22Rv1 (cell line): ENCODE measurements at regions not wholly inside any gene's neighbourhood (a gene's known extent, or its start where the extent isn't known, plus 50 kb on each side); places are given as distances from the start of the nearest gene placed in this dataset.

Experiments used
- ZFX ChIP-seq: fragments of 450-650 bp; IDR thresholded peaks from 2 replicates; pipeline ENCODE4 v1.6.1; 2017; ENCODE audit warnings: antibody characterized with exemption, borderline replicate concordance
- TF ChIP-seq, protein P1 (sequence below): fragments of 450-650 bp; IDR thresholded peaks from 2 replicates; pipeline ENCODE4 v1.5.1; 2017; ENCODE audit warnings: mild to moderate bottlenecking

DNA sequence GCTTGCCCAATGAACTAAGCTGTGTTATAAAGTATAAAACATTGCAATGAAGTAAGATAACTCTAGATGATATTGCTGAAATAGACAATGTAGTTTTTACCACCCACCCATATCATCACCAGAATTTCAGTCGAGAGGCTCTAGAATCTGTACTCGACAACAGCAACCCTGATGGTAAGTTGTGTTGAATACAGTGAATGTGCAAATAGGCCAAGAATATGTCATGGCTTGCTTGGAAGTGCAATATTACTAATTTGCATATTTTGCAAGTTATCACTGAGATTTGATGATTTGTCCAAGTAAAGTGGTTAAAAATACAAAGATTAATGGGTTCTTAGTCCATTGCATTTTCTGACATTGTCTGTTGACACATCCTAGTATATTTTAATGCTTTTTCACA is 90.6 kb upstream of the TUSC7 start:
- TF ChIP-seq, protein P1, sequence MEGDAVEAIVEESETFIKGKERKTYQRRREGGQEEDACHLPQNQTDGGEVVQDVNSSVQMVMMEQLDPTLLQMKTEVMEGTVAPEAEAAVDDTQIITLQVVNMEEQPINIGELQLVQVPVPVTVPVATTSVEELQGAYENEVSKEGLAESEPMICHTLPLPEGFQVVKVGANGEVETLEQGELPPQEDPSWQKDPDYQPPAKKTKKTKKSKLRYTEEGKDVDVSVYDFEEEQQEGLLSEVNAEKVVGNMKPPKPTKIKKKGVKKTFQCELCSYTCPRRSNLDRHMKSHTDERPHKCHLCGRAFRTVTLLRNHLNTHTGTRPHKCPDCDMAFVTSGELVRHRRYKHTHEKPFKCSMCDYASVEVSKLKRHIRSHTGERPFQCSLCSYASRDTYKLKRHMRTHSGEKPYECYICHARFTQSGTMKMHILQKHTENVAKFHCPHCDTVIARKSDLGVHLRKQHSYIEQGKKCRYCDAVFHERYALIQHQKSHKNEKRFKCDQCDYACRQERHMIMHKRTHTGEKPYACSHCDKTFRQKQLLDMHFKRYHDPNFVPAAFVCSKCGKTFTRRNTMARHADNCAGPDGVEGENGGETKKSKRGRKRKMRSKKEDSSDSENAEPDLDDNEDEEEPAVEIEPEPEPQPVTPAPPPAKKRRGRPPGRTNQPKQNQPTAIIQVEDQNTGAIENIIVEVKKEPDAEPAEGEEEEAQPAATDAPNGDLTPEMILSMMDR, result no peak
- no peak for TF ChIP-seq ZFX
